ENCODE measurements at regions not wholly inside any gene's neighbourhood (a gene's known extent, or its start where the extent isn't known, plus 50 kb on each side); places are given as distances from the start of the nearest gene placed in this dataset.

- intact Hi-C loops (cut with DNase I) = no loop called here
- Histone ChIP-seq H3K4me1 (no peaks in the 10 kb centered on the region), H3K36me3 (no peaks in the 10 kb centered on the region), H3K27ac (no peak overlapping the region), H3K27me3 (no peaks in the 10 kb centered on the region), H3K9me3 (no peaks in the 10 kb centered on the region), H3K4me3 (no peak overlapping the region)
- ATAC-seq (no peak), DNase-seq (no peak)
- TF ChIP-seq, protein P1, sequence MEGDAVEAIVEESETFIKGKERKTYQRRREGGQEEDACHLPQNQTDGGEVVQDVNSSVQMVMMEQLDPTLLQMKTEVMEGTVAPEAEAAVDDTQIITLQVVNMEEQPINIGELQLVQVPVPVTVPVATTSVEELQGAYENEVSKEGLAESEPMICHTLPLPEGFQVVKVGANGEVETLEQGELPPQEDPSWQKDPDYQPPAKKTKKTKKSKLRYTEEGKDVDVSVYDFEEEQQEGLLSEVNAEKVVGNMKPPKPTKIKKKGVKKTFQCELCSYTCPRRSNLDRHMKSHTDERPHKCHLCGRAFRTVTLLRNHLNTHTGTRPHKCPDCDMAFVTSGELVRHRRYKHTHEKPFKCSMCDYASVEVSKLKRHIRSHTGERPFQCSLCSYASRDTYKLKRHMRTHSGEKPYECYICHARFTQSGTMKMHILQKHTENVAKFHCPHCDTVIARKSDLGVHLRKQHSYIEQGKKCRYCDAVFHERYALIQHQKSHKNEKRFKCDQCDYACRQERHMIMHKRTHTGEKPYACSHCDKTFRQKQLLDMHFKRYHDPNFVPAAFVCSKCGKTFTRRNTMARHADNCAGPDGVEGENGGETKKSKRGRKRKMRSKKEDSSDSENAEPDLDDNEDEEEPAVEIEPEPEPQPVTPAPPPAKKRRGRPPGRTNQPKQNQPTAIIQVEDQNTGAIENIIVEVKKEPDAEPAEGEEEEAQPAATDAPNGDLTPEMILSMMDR (IDR thresholded peaks at IDR 0.05) = no peak
Measured at GRCh38 chr21:25402134-25402961, 204.9 kb downstream of the MRPL39 start.

GRCh38 chr21:25400427-25400826 is 206.9 kb downstream of the MRPL39 start:
- intact Hi-C loops (cut with DNase I) = no loop called here
- Histone ChIP-seq H3K9me3 (no peaks in the 10 kb centered on the region), H3K27me3 (no peaks in the 10 kb centered on the region), H3K36me3 (no peaks in the 10 kb centered on the region), H3K4me1 (no peaks in the 10 kb centered on the region), H3K4me3 (no peak overlapping the region), H3K27ac (no peak overlapping the region)
- no peak for DNase-seq
- ATAC-seq = no peak
- TF ChIP-seq, protein P1 (IDR thresholded peaks at IDR 0.05) = no peak

DNA sequence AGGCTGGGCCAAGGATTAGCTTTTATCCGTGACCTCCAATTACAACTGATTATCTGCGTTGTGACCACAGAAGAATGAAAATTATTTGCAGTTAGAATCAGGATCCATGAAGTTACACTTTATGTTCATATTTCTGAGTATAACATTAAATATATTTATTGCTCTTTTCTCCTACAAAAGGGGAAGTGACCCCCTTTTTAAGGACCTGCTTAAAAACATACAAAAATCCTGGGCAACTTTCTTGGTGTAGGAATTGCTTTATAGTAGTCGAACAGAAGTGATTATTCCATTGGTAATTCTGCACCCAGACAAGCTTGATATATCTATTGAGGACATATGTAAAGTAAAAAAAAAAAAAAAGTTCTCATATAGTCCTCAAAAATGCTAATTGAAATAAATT is 208.7 kb downstream of the MRPL39 start:
- intact Hi-C loops (cut with DNase I) = no loop called here
- no peak for ATAC-seq
- TF ChIP-seq, protein P1 (IDR thresholded peaks at IDR 0.05) = no peak
- no peaks in the 10 kb centered on the region for H3K27me3 ChIP-seq
- no peak overlapping the region for H3K27ac ChIP-seq
- H3K9me3 ChIP-seq = no peaks in the 10 kb centered on the region
- DNase-seq = no peak
- H3K4me1 ChIP-seq = no peaks in the 10 kb centered on the region
- no peak overlapping the region for H3K4me3 ChIP-seq
- H3K36me3 ChIP-seq = no peaks in the 10 kb centered on the region

- ATAC-seq = no peak
- intact Hi-C loops (cut with DNase I) = no loop called here
- Histone ChIP-seq H3K27ac (no peak overlapping the region), H3K4me3 (no peak overlapping the region), H3K36me3 (no peaks in the 10 kb centered on the region), H3K9me3 (no peaks in the 10 kb centered on the region), H3K27me3 (no peaks in the 10 kb centered on the region), H3K4me1 (no peaks in the 10 kb centered on the region)
- DNase-seq = no peak
- TF ChIP-seq, protein P1 (IDR thresholded peaks at IDR 0.05) = no peak
Measured at GRCh38 chr21:25396135-25396711, 211.1 kb downstream of the MRPL39 start.

- Histone ChIP-seq H3K27me3 (no peaks in the 10 kb centered on the region), H3K4me3 (no peak overlapping the region), H3K9me3 (no peaks in the 10 kb centered on the region), H3K27ac (no peak overlapping the region), H3K36me3 (no peaks in the 10 kb centered on the region), H3K4me1 (no peaks in the 10 kb centered on the region)
- DNase-seq (no peak), ATAC-seq (peak; percentile 20)
- TF ChIP-seq, protein P1 (IDR thresholded peaks at IDR 0.05) = no peak
- intact Hi-C loops (cut with DNase I) = no loop called here
Measured at GRCh38 chr21:25391777-25392176, 215.5 kb downstream of the MRPL39 start.
